Small intestine (tissue), 7 donors: ENCODE measurements at regions not wholly inside any gene's neighbourhood (a gene's known extent, or its start where the extent isn't known, plus 50 kb on each side); places are given as distances from the start of the nearest gene placed in this dataset.
"Not testable (repeated sequence)": the region's sequence is repeated elsewhere in the genome, so short reads cannot be mapped to it uniquely, and the experiment has no call there.

Experiments
- DNase-seq, 2 donors: peaks; one replicate each; pipeline versions ENCODE4 v3.0.0 to v3.0.0-alpha.2; 2013
- FAIRE-seq: peaks from 2 replicates; lab custom pipeline; 2012; peaks lifted over from hg19 to GRCh38; lab: Jason Lieb, UNC
- H3K27ac ChIP-seq, 3 donors: one replicate each; pipeline ENCODE4 v1.5.1; 2013; ENCODE audit warnings: low read length in 2 of 3, mild to moderate bottlenecking in 2 of 3, control low read depth in 1 of 3, inconsistent platforms in 1 of 3, low read depth in 1 of 3, moderate library complexity in 1 of 3
- H3K27me3 ChIP-seq, 3 donors: one replicate each; pipeline ENCODE4 v1.6.1; 2013; ENCODE audit warnings: low read length in 3 of 3, inconsistent platforms in 1 of 3; ENCODE audit not compliant: control insufficient read depth in 3 of 3, insufficient read depth in 3 of 3
- H3K36me3 ChIP-seq, 3 donors: one replicate each; pipeline ENCODE4 v1.6.1; 2013; ENCODE audit warnings: low read length in 3 of 3, inconsistent platforms in 1 of 3, low read depth in 1 of 3, mild to moderate bottlenecking in 1 of 3, moderate library complexity in 1 of 3; ENCODE audit not compliant: control insufficient read depth in 3 of 3, insufficient read depth in 2 of 3
- H3K4me1 ChIP-seq, 3 donors: one replicate each; pipeline ENCODE4 v1.6.1; 2013; ENCODE audit warnings: low read length in 2 of 3, inconsistent platforms in 1 of 3, low read depth in 1 of 3, mild to moderate bottlenecking in 1 of 3, moderate library complexity in 1 of 3; ENCODE audit not compliant: control insufficient read depth in 3 of 3, insufficient read depth in 2 of 3
- H3K4me3 ChIP-seq, 3 donors: one replicate each; pipeline ENCODE4 v1.5.1; 2013; ENCODE audit warnings: low read length in 3 of 3, control low read depth in 1 of 3, inconsistent platforms in 1 of 3, low read depth in 1 of 3, mild to moderate bottlenecking in 1 of 3, moderate library complexity in 1 of 3
- H3K9me3 ChIP-seq, 2 donors: one replicate each; pipeline ENCODE4 v1.6.1; 2013; ENCODE audit warnings: low read depth in 1 of 2, low read length in 1 of 2; ENCODE audit not compliant: control insufficient read depth in 2 of 2, insufficient read depth in 1 of 2
- WGBS, 3 donors: extraction: QIAGEN DNeasy Blood & Tissue Kit; methylation state at CpG; one replicate each; pipeline ENCODE4 v1.1.7; 2013; 5-methylcytosine and 5-hydroxymethylcytosine counted together
- donor health status: healthy with polysubstance abuse.
- donor health status: control.
- donor health status: control.
- donor health status: Bipolar disorder and iron deficiency.
- donor health status: healthy.

DNA sequence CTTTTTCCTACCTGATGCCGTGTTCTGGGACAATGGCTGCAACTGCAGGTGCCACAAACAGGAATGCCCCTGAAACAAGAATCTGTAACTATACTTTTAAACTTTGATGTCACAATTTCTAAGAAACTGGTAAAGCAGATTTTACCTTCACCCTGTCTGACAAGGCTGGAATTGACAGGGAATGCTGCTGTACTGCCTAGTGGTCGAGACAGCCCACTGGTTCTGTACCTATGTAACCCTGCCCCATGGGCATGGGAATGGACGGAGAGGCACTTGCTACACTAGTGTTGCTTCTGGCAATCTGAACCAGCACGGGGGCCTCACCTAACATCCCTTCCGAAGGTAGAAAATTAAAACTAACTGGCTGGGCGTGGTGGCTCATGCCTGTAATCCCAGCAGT is 424.3 kb upstream of the SPATA31A3 start:
- H3K4me3 ChIP-seq, DNase-seq, FAIRE-seq, H3K27me3 ChIP-seq, H3K36me3 ChIP-seq, H3K27ac ChIP-seq, H3K9me3 ChIP-seq, H3K4me1 ChIP-seq: not testable (repeated sequence)
- 78 to 87% (median 84%) methylated on average over 2 of the region's 6 CpGs for WGBS, 3 donors

DNA sequence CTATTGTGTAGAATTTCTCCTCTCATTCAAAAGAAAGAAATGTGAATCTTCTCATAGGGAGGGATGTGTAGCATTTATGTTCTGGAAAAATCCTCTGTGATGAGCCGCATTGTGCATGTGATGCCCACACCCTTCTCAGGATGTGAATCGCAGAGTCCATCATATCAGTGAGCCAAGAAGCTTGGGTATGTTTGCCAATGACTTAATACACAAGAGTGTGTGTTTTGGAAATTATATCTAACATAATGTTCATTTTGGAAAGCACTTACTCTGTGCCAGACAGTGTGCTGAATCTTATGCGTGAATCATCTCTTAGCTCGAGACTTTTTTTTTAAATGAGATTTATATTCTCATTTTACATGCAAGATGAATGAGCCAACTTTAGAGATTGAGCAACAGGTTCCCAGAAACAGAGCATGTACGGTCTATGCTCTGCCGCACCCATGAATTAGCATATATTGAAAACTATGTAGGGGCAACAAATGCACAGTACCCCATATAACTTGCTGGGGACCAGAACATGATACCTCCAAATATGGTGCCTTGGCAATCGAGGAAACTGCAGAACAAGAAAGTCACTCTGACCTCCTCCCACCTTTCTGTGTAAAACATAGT is 418.4 kb upstream of the SPATA31A3 start:
- not testable (repeated sequence) for FAIRE-seq, H3K9me3 ChIP-seq, H3K36me3 ChIP-seq, H3K27ac ChIP-seq, DNase-seq, H3K27me3 ChIP-seq, H3K4me3 ChIP-seq, H3K4me1 ChIP-seq
- WGBS, 3 donors = 54 to 80% (median 64%) methylated on average over 3 of the region's 7 CpGs

DNA sequence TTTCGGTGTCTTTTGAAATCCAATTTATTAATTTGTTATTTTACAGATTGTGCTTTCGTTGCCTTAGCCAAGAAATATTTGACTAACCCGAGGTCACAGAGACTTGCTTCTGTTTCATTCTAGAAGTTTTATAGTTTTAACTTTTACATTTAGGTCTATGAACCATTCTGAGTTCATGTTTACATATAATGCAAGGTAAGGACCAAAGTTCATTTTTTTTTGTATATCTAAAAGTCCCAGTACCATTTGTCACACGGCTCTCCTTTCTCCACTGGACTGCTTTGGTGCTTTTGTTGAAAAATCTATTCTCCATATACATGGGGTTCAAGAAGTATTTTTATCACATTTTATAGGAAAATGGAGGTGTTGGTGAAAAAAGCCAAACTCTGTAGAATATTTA is 411.4 kb upstream of the SPATA31A3 start:
- WGBS, 3 donors = no CpG with 5 or more reads among the region's 4 CpGs
- H3K27ac ChIP-seq, H3K9me3 ChIP-seq, FAIRE-seq, H3K4me1 ChIP-seq, H3K27me3 ChIP-seq, H3K4me3 ChIP-seq, DNase-seq, H3K36me3 ChIP-seq: not testable (repeated sequence)

- H3K27me3 ChIP-seq, FAIRE-seq, H3K4me1 ChIP-seq, H3K9me3 ChIP-seq, DNase-seq, H3K27ac ChIP-seq, H3K36me3 ChIP-seq, H3K4me3 ChIP-seq: not testable (repeated sequence)
- WGBS, 3 donors = 65 to 83% (median 71%) methylated on average over 2 of the region's 2 CpGs
These were observed 405.4 kb upstream of the SPATA31A3 start for GRCh38 chr9:67397731-67398130.

DNA sequence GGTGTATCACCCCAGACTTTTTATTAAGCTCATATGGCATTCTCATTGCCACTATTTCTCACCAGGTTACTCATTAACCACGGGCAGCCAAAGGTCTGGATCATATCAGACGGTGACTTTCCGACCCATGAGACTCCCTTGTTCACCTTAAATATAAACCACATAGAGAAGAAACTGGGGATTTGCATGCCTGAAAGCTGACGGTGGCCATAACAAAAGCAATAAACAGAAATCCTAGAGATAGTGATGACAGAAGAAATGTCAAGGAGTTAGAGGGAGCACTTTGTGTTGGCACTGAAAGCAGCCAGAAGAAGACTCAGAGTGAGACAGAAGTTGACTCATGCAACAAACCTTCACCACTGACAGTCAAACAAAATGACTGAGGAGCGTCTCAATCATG is 402.4 kb upstream of the SPATA31A3 start:
- not testable (repeated sequence) for FAIRE-seq, H3K4me3 ChIP-seq, H3K9me3 ChIP-seq, H3K27ac ChIP-seq, DNase-seq, H3K27me3 ChIP-seq, H3K36me3 ChIP-seq, H3K4me1 ChIP-seq
- no CpG with 5 or more reads among the region's 5 CpGs for WGBS, 3 donors

- WGBS, 3 donors = 5% methylated on average over 2 of the region's 4 CpGs; no CpG with 5 or more reads in 2 of the 3 donors
- H3K4me1 ChIP-seq, H3K36me3 ChIP-seq, H3K27me3 ChIP-seq, H3K27ac ChIP-seq, FAIRE-seq, H3K9me3 ChIP-seq, H3K4me3 ChIP-seq, DNase-seq: not testable (repeated sequence)
These were observed 401.7 kb upstream of the SPATA31A3 start for GRCh38 chr9:67394038-67394437.

GRCh38 chr9:67369664-67370063 is 377.3 kb upstream of the SPATA31A3 start:
- no CpG with 5 or more reads among the region's 2 CpGs for WGBS, 3 donors
- not testable (repeated sequence) for H3K9me3 ChIP-seq, FAIRE-seq, H3K27ac ChIP-seq, H3K36me3 ChIP-seq, DNase-seq, H3K4me1 ChIP-seq, H3K4me3 ChIP-seq, H3K27me3 ChIP-seq

- H3K27me3 ChIP-seq, H3K27ac ChIP-seq, H3K4me3 ChIP-seq, H3K36me3 ChIP-seq, DNase-seq, H3K9me3 ChIP-seq, H3K4me1 ChIP-seq, FAIRE-seq: not testable (repeated sequence)
- no CpG with 5 or more reads among the region's 7 CpGs for WGBS, 3 donors
These were observed 370.0 kb upstream of the SPATA31A3 start for GRCh38 chr9:67362325-67362724.

- H3K27me3 ChIP-seq, H3K4me3 ChIP-seq, H3K9me3 ChIP-seq, H3K27ac ChIP-seq, H3K4me1 ChIP-seq, DNase-seq, FAIRE-seq, H3K36me3 ChIP-seq: not testable (repeated sequence)
- WGBS, 3 donors = no CpG with 5 or more reads among the region's 4 CpGs
These were observed 361.6 kb upstream of the SPATA31A3 start for GRCh38 chr9:67353961-67354360.
